ENCODE measurements at regions not wholly inside any gene's neighbourhood (a gene's known extent, or its start where the extent isn't known, plus 50 kb on each side); places are given as distances from the start of the nearest gene placed in this dataset.

DNA sequence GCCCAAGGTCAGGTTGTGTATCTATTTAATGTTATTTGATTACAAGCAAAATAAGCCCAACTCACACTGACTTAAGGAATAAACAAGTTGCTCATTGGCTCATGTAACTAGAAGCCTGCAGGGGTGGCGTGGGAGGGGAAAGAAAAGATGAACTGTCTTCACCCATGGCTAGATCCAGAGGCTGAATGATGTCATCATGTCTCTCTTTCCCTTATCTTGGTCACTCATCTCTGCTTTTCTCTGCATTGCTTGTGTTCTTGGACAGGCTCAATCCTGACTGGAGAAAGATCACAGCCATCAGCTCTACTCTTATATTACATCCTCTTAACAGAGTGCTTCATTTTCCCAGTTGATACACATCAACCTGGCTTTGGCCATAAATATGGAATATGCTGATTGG, 290.0 kb upstream of the DIAPH2 start:
- TF ChIP-seq CTCF (IDR thresholded peaks at IDR 0.05; ENCODE audit: low read length), result no peak
- no peak for TF ChIP-seq EZH2phosphoT487 (IDR thresholded peaks at IDR 0.05; ENCODE audit: low read length)
- no peak for TF ChIP-seq EZH2 (optimal IDR thresholded peaks at IDR 0.05; ENCODE audit: low read depth, low read length)
- Histone ChIP-seq H3K27me3 (replicated peaks; ENCODE audit: insufficient read depth, low read length) (no peaks in the 10 kb centered on the region), H3K9me2 (replicated peaks; ENCODE audit: insufficient read depth, low read length) (no peaks in the 10 kb centered on the region), H4K20me1 (ENCODE audit: insufficient read depth, low read length) (no peaks in the 10 kb centered on the region), H3F3A (ENCODE audit: insufficient read depth, low read length) (no peaks in the 10 kb centered on the region), H3K4me2 (ENCODE audit: low read depth, low read length) (no peak overlapping the region), H3K79me2 (ENCODE audit: low read length) (no peaks in the 10 kb centered on the region), H3K36me3 (replicated peaks; ENCODE audit: insufficient read depth, low read length) (no peaks in the 10 kb centered on the region), H3K4me3 (ENCODE audit: low read length) (no peak overlapping the region), H3K9ac (ENCODE audit: low read length) (no peak overlapping the region), H3K27ac (ENCODE audit: low read length) (no peak overlapping the region), H2AFZ (ENCODE audit: low read length) (no peak overlapping the region), H3K9me3 (replicated peaks; ENCODE audit: insufficient read depth, low read length) (no peaks in the 10 kb centered on the region), H3K4me1 (ENCODE audit: low read length) (no peaks in the 10 kb centered on the region)
- no peak for DNase-seq

- H3K27me3 ChIP-seq (replicated peaks; ENCODE audit: insufficient read depth, low read length), result no peaks in the 10 kb centered on the region
These were observed 281.2 kb upstream of the DIAPH2 start for GRCh38 chrX:96403446-96403845.

DNA sequence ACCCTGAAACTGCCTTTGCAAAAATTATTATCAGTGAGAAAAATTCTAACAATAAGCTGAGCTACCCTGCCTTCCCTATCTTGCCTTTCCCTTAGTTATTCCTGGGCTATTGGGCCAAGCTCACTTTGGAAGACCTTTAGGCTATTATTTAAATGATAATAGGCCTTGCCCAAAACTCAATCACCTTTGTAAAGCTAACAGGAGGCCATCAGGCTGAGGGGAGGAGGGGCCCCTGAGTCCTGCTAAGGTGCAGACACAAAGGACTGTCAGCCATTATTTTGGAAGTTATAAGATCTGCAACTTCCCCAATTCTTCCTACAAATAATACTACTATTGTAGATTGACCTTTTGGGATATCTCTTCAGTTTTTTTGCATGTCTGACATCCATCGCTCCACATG, 278.8 kb upstream of the DIAPH2 start:
- Histone ChIP-seq H3K9me3 (replicated peaks; ENCODE audit: insufficient read depth, low read length) (no peaks in the 10 kb centered on the region), H4K20me1 (ENCODE audit: insufficient read depth, low read length) (no peaks in the 10 kb centered on the region), H3K79me2 (ENCODE audit: low read length) (no peaks in the 10 kb centered on the region), H3K36me3 (replicated peaks; ENCODE audit: insufficient read depth, low read length) (no peaks in the 10 kb centered on the region), H2AFZ (ENCODE audit: low read length) (no peak overlapping the region), H3F3A (ENCODE audit: insufficient read depth, low read length) (no peaks in the 10 kb centered on the region), H3K4me1 (ENCODE audit: low read length) (no peaks in the 10 kb centered on the region), H3K9me2 (replicated peaks; ENCODE audit: insufficient read depth, low read length) (no peaks in the 10 kb centered on the region), H3K9ac (ENCODE audit: low read length) (no peak overlapping the region), H3K4me3 (ENCODE audit: low read length) (no peak overlapping the region), H3K27me3 (replicated peaks; ENCODE audit: insufficient read depth, low read length) (no peaks in the 10 kb centered on the region), H3K27ac (ENCODE audit: low read length) (no peak overlapping the region), H3K4me2 (ENCODE audit: low read depth, low read length) (no peak overlapping the region)
- no peak for DNase-seq
- no peak for TF ChIP-seq EZH2 (optimal IDR thresholded peaks at IDR 0.05; ENCODE audit: low read depth, low read length)
- no peak for TF ChIP-seq EZH2phosphoT487 (IDR thresholded peaks at IDR 0.05; ENCODE audit: low read length)
- TF ChIP-seq CTCF (IDR thresholded peaks at IDR 0.05; ENCODE audit: low read length), result no peak

More at GRCh38 chrX:96403446-96403845, 281.2 kb upstream of the DIAPH2 start:
- H3K9ac ChIP-seq (ENCODE audit: low read length), result no peak overlapping the region
- no peaks in the 10 kb centered on the region for H3K4me1 ChIP-seq (ENCODE audit: low read length)
- no peaks in the 10 kb centered on the region for H3K9me2 ChIP-seq (replicated peaks; ENCODE audit: insufficient read depth, low read length)
- H4K20me1 ChIP-seq (ENCODE audit: insufficient read depth, low read length), result no peaks in the 10 kb centered on the region
- H3K79me2 ChIP-seq (ENCODE audit: low read length), result no peaks in the 10 kb centered on the region
- H3K36me3 ChIP-seq (replicated peaks; ENCODE audit: insufficient read depth, low read length), result no peaks in the 10 kb centered on the region
- H2AFZ ChIP-seq (ENCODE audit: low read length), result no peak overlapping the region
- no peak overlapping the region for H3K4me3 ChIP-seq (ENCODE audit: low read length)
- DNase-seq, result no peak
- H3K4me2 ChIP-seq (ENCODE audit: low read depth, low read length), result no peak overlapping the region
- H3K27ac ChIP-seq (ENCODE audit: low read length), result no peak overlapping the region
- TF ChIP-seq CTCF (IDR thresholded peaks at IDR 0.05; ENCODE audit: low read length), result no peak
- no peak for TF ChIP-seq EZH2phosphoT487 (IDR thresholded peaks at IDR 0.05; ENCODE audit: low read length)
- no peak for TF ChIP-seq EZH2 (optimal IDR thresholded peaks at IDR 0.05; ENCODE audit: low read depth, low read length)
- no peaks in the 10 kb centered on the region for H3F3A ChIP-seq (ENCODE audit: insufficient read depth, low read length)
- H3K9me3 ChIP-seq (replicated peaks; ENCODE audit: insufficient read depth, low read length), result no peaks in the 10 kb centered on the region

All from MM.1S (cell line).